Activated CD8-positive, alpha-beta T cell treated with anti-CD3 and anti-CD28 coated beads for 36 hours (primary cell): ENCODE measurements at regions not wholly inside any gene's neighbourhood (a gene's known extent, or its start where the extent isn't known, plus 50 kb on each side); places are given as distances from the start of the nearest gene placed in this dataset.
"Not testable (repeated sequence)": the region's sequence is repeated elsewhere in the genome, so short reads cannot be mapped to it uniquely, and the experiment has no call there.

ENCODE experiments used
- ATAC-seq: fragments of 200-7000 bp; cut with Tn5 transposase; one replicate; pipeline ENCODE4 v1.10.0; 2021; ENCODE audit warnings: mild to moderate bottlenecking, moderate library complexity
- CTCF ChIA-PET: fragments of 350-600 bp; sonication (Branson Sonifier 250); formaldehyde crosslinking; loops from one replicate; lab custom pipeline; 2021; ENCODE audit warnings: antibody characterized with exemption; lab: Charles Lee
- POLR2A ChIA-PET: fragments of 350-600 bp; sonication (Branson Sonifier 250); formaldehyde crosslinking; loops from one replicate; lab custom pipeline; 2021; ENCODE audit warnings: antibody characterized with exemption; lab: Charles Lee
- DNase-seq: peaks from one replicate; pipeline ENCODE4 v3.0.0-alpha.2; 2020
- H3K27ac Mint-ChIP-seq: one replicate; pipeline ENCODE4 v1.8.0; 2021; ENCODE audit warnings: mild to moderate bottlenecking, mixed read lengths
- H3K27me3 Mint-ChIP-seq: one replicate; pipeline ENCODE4 v1.8.0; 2021; ENCODE audit warnings: mixed read lengths
- H3K36me3 Mint-ChIP-seq: one replicate; pipeline ENCODE4 v1.8.0; 2021; ENCODE audit warnings: low read depth, mixed read lengths
- H3K4me1 Mint-ChIP-seq: one replicate; pipeline ENCODE4 v1.8.0; 2021; ENCODE audit warnings: low read depth, mixed read lengths
- H3K4me3 Mint-ChIP-seq: one replicate; pipeline ENCODE4 v1.8.0; 2021; ENCODE audit warnings: mild to moderate bottlenecking, moderate library complexity, mixed read lengths
- H3K9me3 Mint-ChIP-seq: one replicate; pipeline ENCODE4 v1.8.0; 2021; ENCODE audit warnings: mixed read lengths
- intact Hi-C: fragments of 100-400 bp; cut with micrococcal nuclease; formaldehyde crosslinking; loops from one replicate; pipeline ENCODE4 v1.10.0; 2022
- TF ChIP-seq, protein P1 (sequence below): fragments of 200-600 bp; IDR thresholded peaks from one replicate; pipeline ENCODE4 v1.8.0; 2022; ENCODE audit warnings: antibody characterized with exemption, mild to moderate bottlenecking

DNA sequence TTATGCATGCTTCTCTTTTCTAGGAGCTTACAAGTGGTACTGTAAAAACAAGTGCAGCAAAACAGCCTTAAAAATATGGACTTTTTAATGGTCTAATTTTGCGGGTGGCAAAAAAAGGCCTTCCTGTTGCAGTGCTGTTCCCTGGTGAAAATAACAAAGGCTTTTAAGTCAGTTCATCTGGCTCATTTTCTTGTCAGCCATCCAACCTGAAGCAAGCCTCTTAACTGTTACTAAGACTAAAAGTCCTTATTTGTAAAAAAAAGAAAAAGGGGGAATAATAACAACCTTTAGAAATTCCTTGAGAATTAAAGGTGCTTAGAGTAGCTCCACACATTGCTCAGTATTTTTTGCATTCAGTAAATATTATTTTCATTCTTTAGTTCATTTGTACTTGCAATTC, 200.5 kb upstream of the CHORDC1 start:
- TF ChIP-seq, protein P1, sequence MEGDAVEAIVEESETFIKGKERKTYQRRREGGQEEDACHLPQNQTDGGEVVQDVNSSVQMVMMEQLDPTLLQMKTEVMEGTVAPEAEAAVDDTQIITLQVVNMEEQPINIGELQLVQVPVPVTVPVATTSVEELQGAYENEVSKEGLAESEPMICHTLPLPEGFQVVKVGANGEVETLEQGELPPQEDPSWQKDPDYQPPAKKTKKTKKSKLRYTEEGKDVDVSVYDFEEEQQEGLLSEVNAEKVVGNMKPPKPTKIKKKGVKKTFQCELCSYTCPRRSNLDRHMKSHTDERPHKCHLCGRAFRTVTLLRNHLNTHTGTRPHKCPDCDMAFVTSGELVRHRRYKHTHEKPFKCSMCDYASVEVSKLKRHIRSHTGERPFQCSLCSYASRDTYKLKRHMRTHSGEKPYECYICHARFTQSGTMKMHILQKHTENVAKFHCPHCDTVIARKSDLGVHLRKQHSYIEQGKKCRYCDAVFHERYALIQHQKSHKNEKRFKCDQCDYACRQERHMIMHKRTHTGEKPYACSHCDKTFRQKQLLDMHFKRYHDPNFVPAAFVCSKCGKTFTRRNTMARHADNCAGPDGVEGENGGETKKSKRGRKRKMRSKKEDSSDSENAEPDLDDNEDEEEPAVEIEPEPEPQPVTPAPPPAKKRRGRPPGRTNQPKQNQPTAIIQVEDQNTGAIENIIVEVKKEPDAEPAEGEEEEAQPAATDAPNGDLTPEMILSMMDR: no peak
- Mint-ChIP-seq H3K4me1 (no peaks in the 10 kb centered on the region), H3K36me3 (no peaks in the 10 kb centered on the region)

DNA sequence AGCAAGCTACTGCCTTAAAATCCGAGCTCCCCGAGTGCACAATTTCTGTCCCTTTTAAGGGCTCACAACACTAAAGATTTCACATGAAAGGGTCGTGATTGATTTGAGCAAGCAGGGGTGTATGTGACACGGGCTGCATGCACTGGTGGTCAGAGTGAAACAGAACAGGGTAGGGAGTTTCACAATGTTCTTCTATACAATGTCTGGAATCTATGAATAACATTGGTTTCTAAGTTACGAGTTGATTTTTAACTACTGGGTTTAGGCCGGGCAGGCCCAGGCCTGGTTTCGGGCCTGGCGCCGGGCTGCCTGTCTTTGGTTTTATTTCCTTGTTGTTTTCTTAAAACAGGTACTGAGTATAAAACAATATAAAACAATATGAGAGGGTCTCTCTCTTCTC, 199.9 kb upstream of the CHORDC1 start:
- intact Hi-C loops, H3K4me1 Mint-ChIP-seq, CTCF ChIA-PET, H3K27ac Mint-ChIP-seq, H3K9me3 Mint-ChIP-seq, H3K27me3 Mint-ChIP-seq, DNase-seq, ATAC-seq, POLR2A ChIA-PET, H3K36me3 Mint-ChIP-seq, H3K4me3 Mint-ChIP-seq: not testable (repeated sequence)

More for the DNA sequence above, 200.5 kb upstream of the CHORDC1 start:
- ChIA-PET POLR2A (no interaction called here), CTCF (no interaction called here)
- Mint-ChIP-seq H3K27me3 (no peaks in the 10 kb centered on the region), H3K4me3 (no peak overlapping the region), H3K9me3 (no peaks in the 10 kb centered on the region), H3K27ac (no peak overlapping the region)
- intact Hi-C loops: no loop called here
- no peak for ATAC-seq
- DNase-seq: no peak

DNA sequence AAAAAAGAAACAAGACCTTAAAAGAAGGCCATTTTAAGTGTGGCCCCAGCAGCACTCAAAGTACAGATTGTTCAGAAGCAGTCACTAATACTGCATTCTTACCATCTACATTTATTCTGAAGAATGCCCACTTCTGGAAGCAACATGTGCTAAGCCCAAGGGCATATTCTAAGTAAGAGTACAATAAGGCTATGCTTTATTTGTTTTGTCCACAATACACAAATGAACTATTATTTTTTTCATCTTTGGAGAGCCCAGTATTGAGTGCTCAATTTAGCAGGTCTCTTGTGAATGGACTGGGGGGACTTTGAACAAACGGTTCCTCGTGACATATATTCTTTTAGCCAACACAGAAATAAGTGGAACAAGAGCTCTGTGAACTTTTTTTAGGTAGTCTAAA, 191.4 kb upstream of the CHORDC1 start:
- no peaks in the 10 kb centered on the region for H3K27me3 Mint-ChIP-seq
- CTCF ChIA-PET: no interaction called here
- TF ChIP-seq, protein P1: no peak
- intact Hi-C loops: no loop called here
- no peaks in the 10 kb centered on the region for H3K9me3 Mint-ChIP-seq
- POLR2A ChIA-PET: no interaction called here
- no peaks in the 10 kb centered on the region for H3K4me1 Mint-ChIP-seq
- DNase-seq (no peak), ATAC-seq (no peak)
- H3K27ac Mint-ChIP-seq: no peak overlapping the region
- H3K36me3 Mint-ChIP-seq: no peaks in the 10 kb centered on the region
- H3K4me3 Mint-ChIP-seq: no peak overlapping the region

DNA sequence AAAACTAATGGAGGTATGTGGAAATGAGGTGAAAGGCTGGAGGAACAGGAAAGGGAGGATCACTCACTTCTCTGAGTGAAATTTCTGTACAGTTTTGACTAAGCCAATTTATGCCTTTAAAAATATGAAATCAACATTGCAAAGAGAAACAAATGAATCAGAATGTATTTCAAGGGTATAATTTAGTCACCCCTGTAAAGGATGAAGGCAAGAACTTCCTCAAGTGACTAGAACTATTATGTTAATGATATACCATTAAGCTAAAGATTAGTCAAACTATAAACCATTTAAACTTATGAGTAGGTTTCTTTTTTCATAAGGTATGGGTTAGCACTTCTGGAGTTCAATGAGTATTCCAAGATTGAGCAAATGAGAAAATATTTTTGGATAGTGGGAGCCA, 184.5 kb upstream of the CHORDC1 start:
- TF ChIP-seq, protein P1: no peak
- H3K27ac Mint-ChIP-seq: no peak overlapping the region
- intact Hi-C loops: no loop called here
- ChIA-PET CTCF (no interaction called here), POLR2A (no interaction called here)
- H3K9me3 Mint-ChIP-seq: no peaks in the 10 kb centered on the region
- no peak overlapping the region for H3K4me3 Mint-ChIP-seq
- H3K4me1 Mint-ChIP-seq: no peaks in the 10 kb centered on the region
- ATAC-seq: no peak
- no peaks in the 10 kb centered on the region for H3K36me3 Mint-ChIP-seq
- no peaks in the 10 kb centered on the region for H3K27me3 Mint-ChIP-seq
- DNase-seq: no peak

DNA sequence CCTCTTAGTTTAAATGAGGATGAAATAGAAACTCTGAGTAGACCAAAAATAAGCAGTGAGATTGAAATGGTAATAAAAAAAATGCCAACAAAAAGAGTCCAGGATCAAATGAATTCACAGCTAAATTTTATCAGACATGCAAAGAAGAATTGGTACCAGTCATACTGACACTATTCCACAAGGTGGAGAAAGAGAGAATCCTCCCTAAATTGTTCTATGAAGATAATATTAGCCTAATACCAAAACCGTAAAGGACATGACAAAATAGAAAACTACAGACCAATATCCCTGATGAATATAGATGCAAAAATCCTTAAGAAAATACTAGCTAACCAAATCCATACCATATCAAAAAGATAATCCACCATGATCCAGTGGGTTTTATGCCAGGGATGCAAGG, 169.8 kb upstream of the CHORDC1 start:
- ChIA-PET CTCF (no interaction called here), POLR2A (no interaction called here)
- Mint-ChIP-seq H3K4me1 (no peaks in the 10 kb centered on the region), H3K36me3 (no peaks in the 10 kb centered on the region), H3K4me3 (no peak overlapping the region), H3K9me3 (no peaks in the 10 kb centered on the region), H3K27ac (no peak overlapping the region), H3K27me3 (no peaks in the 10 kb centered on the region)
- ATAC-seq (no peak), DNase-seq (no peak)
- intact Hi-C loops: no loop called here
- TF ChIP-seq, protein P1: no peak

DNA sequence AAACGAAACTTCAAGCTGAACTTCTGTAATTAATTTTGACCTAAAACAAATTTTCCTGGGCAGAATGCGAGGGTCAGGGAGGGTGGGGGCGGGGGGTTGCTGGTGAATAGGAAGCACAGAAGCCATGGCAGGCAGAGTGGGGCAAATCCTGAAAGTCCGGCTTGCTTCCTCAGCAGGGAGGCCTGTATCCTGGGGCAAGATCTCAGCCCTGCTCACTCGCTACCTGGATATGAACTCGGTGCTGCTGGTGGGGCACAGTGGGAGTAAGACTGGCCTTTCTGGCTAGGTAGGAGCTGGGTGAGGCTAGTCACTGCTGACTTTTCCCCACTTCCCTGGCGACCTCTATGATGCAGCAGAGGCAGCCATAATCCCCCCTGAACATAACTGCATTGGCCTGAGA, 168.9 kb upstream of the CHORDC1 start:
- Mint-ChIP-seq H3K36me3 (no peaks in the 10 kb centered on the region), H3K9me3 (no peaks in the 10 kb centered on the region), H3K27ac (no peak overlapping the region), H3K4me1 (no peaks in the 10 kb centered on the region), H3K4me3 (no peak overlapping the region), H3K27me3 (no peaks in the 10 kb centered on the region)
- ChIA-PET POLR2A (no interaction called here), CTCF (no interaction called here)
- TF ChIP-seq, protein P1: no peak
- ATAC-seq: no peak
- DNase-seq: no peak
- intact Hi-C loops: no loop called here
